H1 (cell line): ENCODE measurements at regions not wholly inside any gene's neighbourhood (a gene's known extent, or its start where the extent isn't known, plus 50 kb on each side); places are given as distances from the start of the nearest gene placed in this dataset.

Experiments
- BRCA1 ChIP-seq: IDR thresholded peaks from 2 replicates; pipeline ENCODE4 v1.6.1; 2012; ENCODE audit warnings: low read depth, low read length, improper control_type of control experiment
- KDM1A ChIP-seq: fragments of 200-600, 300-600 bp; sonication (generic); IDR thresholded peaks from 2 replicates; pipeline ENCODE4 v1.7.1; 2016; ENCODE audit warnings: mild to moderate bottlenecking, low read length, borderline replicate concordance
- SIX5 ChIP-seq: IDR thresholded peaks from 2 replicates; pipeline ENCODE4 v1.6.1; 2011; ENCODE audit warnings: mild to moderate bottlenecking, low read depth, low read length
- TF ChIP-seq, protein P1 (sequence below): fragments of 300-600 bp; sonication (generic); IDR thresholded peaks from 2 replicates; pipeline ENCODE4 v1.7.1; 2012; ENCODE audit warnings: low read length, moderate library complexity, mild to moderate bottlenecking, inconsistent platforms; ENCODE audit not compliant: insufficient replicate concordance

DNA sequence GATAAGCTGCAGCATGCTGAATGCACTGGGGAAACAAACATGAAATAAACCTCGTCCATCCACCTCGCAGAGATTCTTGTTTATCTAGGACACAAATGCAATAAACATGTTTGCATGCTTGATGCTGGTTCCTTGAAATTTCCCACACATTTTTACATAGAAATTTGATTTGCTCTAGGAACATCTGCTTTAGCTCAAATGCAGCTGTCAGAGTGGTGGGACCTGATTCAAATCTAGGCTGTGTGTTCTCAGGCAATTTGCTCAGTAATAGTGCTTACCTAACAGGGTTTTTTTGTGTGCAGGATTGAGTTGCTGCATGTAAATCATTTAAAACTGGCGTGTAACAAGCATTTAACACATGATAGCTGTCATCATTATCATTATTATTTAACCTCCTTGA, 293.1 kb downstream of the QDPR start (continued):
- TF ChIP-seq, protein P1, sequence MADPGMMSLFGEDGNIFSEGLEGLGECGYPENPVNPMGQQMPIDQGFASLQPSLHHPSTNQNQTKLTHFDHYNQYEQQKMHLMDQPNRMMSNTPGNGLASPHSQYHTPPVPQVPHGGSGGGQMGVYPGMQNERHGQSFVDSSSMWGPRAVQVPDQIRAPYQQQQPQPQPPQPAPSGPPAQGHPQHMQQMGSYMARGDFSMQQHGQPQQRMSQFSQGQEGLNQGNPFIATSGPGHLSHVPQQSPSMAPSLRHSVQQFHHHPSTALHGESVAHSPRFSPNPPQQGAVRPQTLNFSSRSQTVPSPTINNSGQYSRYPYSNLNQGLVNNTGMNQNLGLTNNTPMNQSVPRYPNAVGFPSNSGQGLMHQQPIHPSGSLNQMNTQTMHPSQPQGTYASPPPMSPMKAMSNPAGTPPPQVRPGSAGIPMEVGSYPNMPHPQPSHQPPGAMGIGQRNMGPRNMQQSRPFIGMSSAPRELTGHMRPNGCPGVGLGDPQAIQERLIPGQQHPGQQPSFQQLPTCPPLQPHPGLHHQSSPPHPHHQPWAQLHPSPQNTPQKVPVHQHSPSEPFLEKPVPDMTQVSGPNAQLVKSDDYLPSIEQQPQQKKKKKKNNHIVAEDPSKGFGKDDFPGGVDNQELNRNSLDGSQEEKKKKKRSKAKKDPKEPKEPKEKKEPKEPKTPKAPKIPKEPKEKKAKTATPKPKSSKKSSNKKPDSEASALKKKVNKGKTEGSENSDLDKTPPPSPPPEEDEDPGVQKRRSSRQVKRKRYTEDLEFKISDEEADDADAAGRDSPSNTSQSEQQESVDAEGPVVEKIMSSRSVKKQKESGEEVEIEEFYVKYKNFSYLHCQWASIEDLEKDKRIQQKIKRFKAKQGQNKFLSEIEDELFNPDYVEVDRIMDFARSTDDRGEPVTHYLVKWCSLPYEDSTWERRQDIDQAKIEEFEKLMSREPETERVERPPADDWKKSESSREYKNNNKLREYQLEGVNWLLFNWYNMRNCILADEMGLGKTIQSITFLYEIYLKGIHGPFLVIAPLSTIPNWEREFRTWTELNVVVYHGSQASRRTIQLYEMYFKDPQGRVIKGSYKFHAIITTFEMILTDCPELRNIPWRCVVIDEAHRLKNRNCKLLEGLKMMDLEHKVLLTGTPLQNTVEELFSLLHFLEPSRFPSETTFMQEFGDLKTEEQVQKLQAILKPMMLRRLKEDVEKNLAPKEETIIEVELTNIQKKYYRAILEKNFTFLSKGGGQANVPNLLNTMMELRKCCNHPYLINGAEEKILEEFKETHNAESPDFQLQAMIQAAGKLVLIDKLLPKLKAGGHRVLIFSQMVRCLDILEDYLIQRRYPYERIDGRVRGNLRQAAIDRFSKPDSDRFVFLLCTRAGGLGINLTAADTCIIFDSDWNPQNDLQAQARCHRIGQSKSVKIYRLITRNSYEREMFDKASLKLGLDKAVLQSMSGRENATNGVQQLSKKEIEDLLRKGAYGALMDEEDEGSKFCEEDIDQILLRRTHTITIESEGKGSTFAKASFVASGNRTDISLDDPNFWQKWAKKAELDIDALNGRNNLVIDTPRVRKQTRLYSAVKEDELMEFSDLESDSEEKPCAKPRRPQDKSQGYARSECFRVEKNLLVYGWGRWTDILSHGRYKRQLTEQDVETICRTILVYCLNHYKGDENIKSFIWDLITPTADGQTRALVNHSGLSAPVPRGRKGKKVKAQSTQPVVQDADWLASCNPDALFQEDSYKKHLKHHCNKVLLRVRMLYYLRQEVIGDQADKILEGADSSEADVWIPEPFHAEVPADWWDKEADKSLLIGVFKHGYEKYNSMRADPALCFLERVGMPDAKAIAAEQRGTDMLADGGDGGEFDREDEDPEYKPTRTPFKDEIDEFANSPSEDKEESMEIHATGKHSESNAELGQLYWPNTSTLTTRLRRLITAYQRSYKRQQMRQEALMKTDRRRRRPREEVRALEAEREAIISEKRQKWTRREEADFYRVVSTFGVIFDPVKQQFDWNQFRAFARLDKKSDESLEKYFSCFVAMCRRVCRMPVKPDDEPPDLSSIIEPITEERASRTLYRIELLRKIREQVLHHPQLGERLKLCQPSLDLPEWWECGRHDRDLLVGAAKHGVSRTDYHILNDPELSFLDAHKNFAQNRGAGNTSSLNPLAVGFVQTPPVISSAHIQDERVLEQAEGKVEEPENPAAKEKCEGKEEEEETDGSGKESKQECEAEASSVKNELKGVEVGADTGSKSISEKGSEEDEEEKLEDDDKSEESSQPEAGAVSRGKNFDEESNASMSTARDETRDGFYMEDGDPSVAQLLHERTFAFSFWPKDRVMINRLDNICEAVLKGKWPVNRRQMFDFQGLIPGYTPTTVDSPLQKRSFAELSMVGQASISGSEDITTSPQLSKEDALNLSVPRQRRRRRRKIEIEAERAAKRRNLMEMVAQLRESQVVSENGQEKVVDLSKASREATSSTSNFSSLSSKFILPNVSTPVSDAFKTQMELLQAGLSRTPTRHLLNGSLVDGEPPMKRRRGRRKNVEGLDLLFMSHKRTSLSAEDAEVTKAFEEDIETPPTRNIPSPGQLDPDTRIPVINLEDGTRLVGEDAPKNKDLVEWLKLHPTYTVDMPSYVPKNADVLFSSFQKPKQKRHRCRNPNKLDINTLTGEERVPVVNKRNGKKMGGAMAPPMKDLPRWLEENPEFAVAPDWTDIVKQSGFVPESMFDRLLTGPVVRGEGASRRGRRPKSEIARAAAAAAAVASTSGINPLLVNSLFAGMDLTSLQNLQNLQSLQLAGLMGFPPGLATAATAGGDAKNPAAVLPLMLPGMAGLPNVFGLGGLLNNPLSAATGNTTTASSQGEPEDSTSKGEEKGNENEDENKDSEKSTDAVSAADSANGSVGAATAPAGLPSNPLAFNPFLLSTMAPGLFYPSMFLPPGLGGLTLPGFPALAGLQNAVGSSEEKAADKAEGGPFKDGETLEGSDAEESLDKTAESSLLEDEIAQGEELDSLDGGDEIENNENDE, result no peak
- TF ChIP-seq KDM1A (no peak), SIX5 (no peak), BRCA1 (no peak)
